Activated CD4-positive, alpha-beta T cell treated with anti-CD3 and anti-CD28 coated beads for 24 hours (primary cell): ENCODE measurements at regions not wholly inside any gene's neighbourhood (a gene's known extent, or its start where the extent isn't known, plus 50 kb on each side); places are given as distances from the start of the nearest gene placed in this dataset.
"Not testable (repeated sequence)": the region's sequence is repeated elsewhere in the genome, so short reads cannot be mapped to it uniquely, and the experiment has no call there.

Experiments
- DNase-seq, 2 donors: peaks; one replicate each; pipeline ENCODE4 v3.0.0-alpha.2; 2020; ENCODE audit warnings: low read depth in 2 of 2

- no peak for DNase-seq
These were observed 116.6 kb upstream of the PTPRG start for GRCh38 chr3:61444782-61445181.

- DNase-seq = no peak
These were observed 115.4 kb upstream of the PTPRG start for GRCh38 chr3:61445924-61446323.

- no peak for DNase-seq
These were observed 115.0 kb upstream of the PTPRG start for GRCh38 chr3:61446341-61446740.

GRCh38 chr3:61448378-61448777 lies 113.0 kb upstream of the PTPRG start:
- DNase-seq = no peak

- DNase-seq = no peak
These were observed 111.9 kb upstream of the PTPRG start for GRCh38 chr3:61449327-61450040.

GRCh38 chr3:61450866-61451265 lies 110.5 kb upstream of the PTPRG start:
- no peak for DNase-seq

GRCh38 chr3:61451841-61452240 lies 109.5 kb upstream of the PTPRG start:
- no peak for DNase-seq

GRCh38 chr3:61452535-61453090 lies 108.8 kb upstream of the PTPRG start:
- DNase-seq = no peak

GRCh38 chr3:61454006-61454585 lies 107.3 kb upstream of the PTPRG start:
- no peak for DNase-seq

- DNase-seq = no peak
These were observed 106.6 kb upstream of the PTPRG start for GRCh38 chr3:61454801-61455200.

GRCh38 chr3:61460636-61461035 lies 100.7 kb upstream of the PTPRG start:
- DNase-seq = no peak

GRCh38 chr3:61463191-61463590 lies 98.2 kb upstream of the PTPRG start:
- no peak for DNase-seq

- no peak for DNase-seq
These were observed 96.7 kb upstream of the PTPRG start for GRCh38 chr3:61464518-61465140.

- DNase-seq = no peak
These were observed 95.0 kb upstream of the PTPRG start for GRCh38 chr3:61466357-61466756.

GRCh38 chr3:61483997-61484396 lies 77.4 kb upstream of the PTPRG start:
- DNase-seq = no peak

- no peak for DNase-seq
These were observed 68.0 kb upstream of the PTPRG start for GRCh38 chr3:61493339-61493738.

GRCh38 chr3:61494309-61494708 lies 67.1 kb upstream of the PTPRG start:
- not testable (repeated sequence) for DNase-seq

GRCh38 chr3:61497463-61497862 lies 63.9 kb upstream of the PTPRG start:
- DNase-seq = no peak

GRCh38 chr3:61505197-61505596 lies 56.2 kb upstream of the PTPRG start:
- no peak for DNase-seq

- no peak for DNase-seq
These were observed 53.4 kb upstream of the PTPRG start for GRCh38 chr3:61507946-61508345.
